ENCODE measurements at regions not wholly inside any gene's neighbourhood (a gene's known extent, or its start where the extent isn't known, plus 50 kb on each side); places are given as distances from the start of the nearest gene placed in this dataset.

GRCh38 chr5:117488976-117489500, 914.4 kb upstream of the SEMA6A start:
- no peak overlapping the region for H3K4me3 ChIP-seq (replicated peaks in 1 of 3)
- DNase-seq: no peak
- no peak overlapping the region for H3K27ac ChIP-seq
- TF ChIP-seq CTCF (IDR thresholded peaks at IDR 0.05) (no peak), POLR2A (IDR thresholded peaks at IDR 0.05) (no peak)
- H3K4me1 ChIP-seq: no peaks in the 10 kb centered on the region
- H3K36me3 ChIP-seq: no peaks in the 10 kb centered on the region
- H3K9me3 ChIP-seq: no peaks in the 10 kb centered on the region
- intact Hi-C loops (cut with DNase I): no loop called here
- WGBS, 2 donors: 30 to 49% methylated on average over 2 of the region's 2 CpGs
- no peaks in the 10 kb centered on the region for H3K27me3 ChIP-seq

- intact Hi-C loops (cut with DNase I): no loop called here
- Histone ChIP-seq H3K27me3 (no peaks in the 10 kb centered on the region), H3K27ac (no peak overlapping the region), H3K9me3 (no peaks in the 10 kb centered on the region), H3K4me1 (no peaks in the 10 kb centered on the region), H3K36me3 (no peaks in the 10 kb centered on the region), H3K4me3 (replicated peaks in 1 of 3) (no peak overlapping the region)
- TF ChIP-seq POLR2A (IDR thresholded peaks at IDR 0.05) (no peak), CTCF (IDR thresholded peaks at IDR 0.05) (no peak)
- 89 to 90% methylated on average over 4 of the region's 4 CpGs for WGBS, 2 donors
- DNase-seq: no peak
These were observed 912.9 kb upstream of the SEMA6A start for GRCh38 chr5:117487556-117487955.

GRCh38 chr5:117486879-117487391, 912.3 kb upstream of the SEMA6A start:
- TF ChIP-seq POLR2A (IDR thresholded peaks at IDR 0.05) (no peak), CTCF (IDR thresholded peaks at IDR 0.05) (no peak)

GRCh38 chr5:117486261-117486660, 911.6 kb upstream of the SEMA6A start:
- Histone ChIP-seq H3K4me3 (replicated peaks in 1 of 3) (no peak overlapping the region), H3K36me3 (no peaks in the 10 kb centered on the region), H3K27ac (no peak overlapping the region), H3K4me1 (no peaks in the 10 kb centered on the region), H3K27me3 (no peaks in the 10 kb centered on the region), H3K9me3 (no peaks in the 10 kb centered on the region)
- TF ChIP-seq POLR2A (IDR thresholded peaks at IDR 0.05) (no peak), CTCF (IDR thresholded peaks at IDR 0.05) (no peak)
- no peak for DNase-seq
- intact Hi-C loops (cut with DNase I): no loop called here

More at GRCh38 chr5:117486879-117487391, 912.3 kb upstream of the SEMA6A start:
- no peaks in the 10 kb centered on the region for H3K9me3 ChIP-seq
- H3K4me1 ChIP-seq: no peaks in the 10 kb centered on the region
- no peak overlapping the region for H3K4me3 ChIP-seq (replicated peaks in 1 of 3)
- no peaks in the 10 kb centered on the region for H3K36me3 ChIP-seq
- no peak for DNase-seq
- no peak overlapping the region for H3K27ac ChIP-seq
- intact Hi-C loops (cut with DNase I): no loop called here
- no peaks in the 10 kb centered on the region for H3K27me3 ChIP-seq

- DNase-seq: no peak
- no peak for TF ChIP-seq CTCF (IDR thresholded peaks at IDR 0.05)
- TF ChIP-seq POLR2A (IDR thresholded peaks at IDR 0.05): no peak
- H3K4me3 ChIP-seq (replicated peaks in 1 of 3): no peak overlapping the region
- intact Hi-C loops (cut with DNase I): no loop called here
- H3K36me3 ChIP-seq: no peaks in the 10 kb centered on the region
- no peaks in the 10 kb centered on the region for H3K4me1 ChIP-seq
- no peaks in the 10 kb centered on the region for H3K27me3 ChIP-seq
- H3K27ac ChIP-seq: no peak overlapping the region
- 91 to 96% methylated on average over 2 of the region's 2 CpGs for WGBS, 2 donors
- H3K9me3 ChIP-seq: no peaks in the 10 kb centered on the region
These were observed 901.3 kb upstream of the SEMA6A start for GRCh38 chr5:117475919-117476318.

Measured in thyroid gland (tissue), 4 donors.